Renal cortex interstitium (tissue), 11 donors: ENCODE measurements at regions not wholly inside any gene's neighbourhood (a gene's known extent, or its start where the extent isn't known, plus 50 kb on each side); places are given as distances from the start of the nearest gene placed in this dataset.

ENCODE experiments used
- DNase-seq, 11 donors: peaks; one replicate each; pipeline ENCODE4 v3.0.0-alpha.2; 2013; ENCODE audit warnings: low read depth in 9 of 11, low spot score in 4 of 11; ENCODE audit errors: extremely low read depth in 1 of 11

DNA sequence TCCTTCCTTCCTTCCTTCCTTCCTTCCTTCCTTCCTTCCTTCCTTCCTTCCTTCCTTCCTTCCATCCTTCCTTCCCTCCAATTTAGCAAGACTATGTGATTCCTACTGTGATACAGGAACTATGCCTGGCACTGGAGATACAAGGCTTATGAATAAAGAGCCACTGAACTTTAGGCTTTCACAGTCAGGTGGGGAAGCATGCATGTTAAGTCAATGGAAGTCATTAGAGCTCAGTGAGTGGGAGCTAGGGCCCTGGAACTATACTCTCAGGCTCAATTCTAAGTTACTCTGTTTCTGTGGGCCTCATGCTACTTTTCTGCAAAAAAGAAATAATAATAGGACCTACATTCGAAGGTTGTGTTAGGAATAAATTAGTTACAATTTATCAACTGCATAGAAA, 527.6 kb upstream of the ZEB2 start:
- no peak for DNase-seq

- no peak for DNase-seq
Measured at GRCh38 chr2:145044491-145044890, 524.6 kb upstream of the ZEB2 start.

DNA sequence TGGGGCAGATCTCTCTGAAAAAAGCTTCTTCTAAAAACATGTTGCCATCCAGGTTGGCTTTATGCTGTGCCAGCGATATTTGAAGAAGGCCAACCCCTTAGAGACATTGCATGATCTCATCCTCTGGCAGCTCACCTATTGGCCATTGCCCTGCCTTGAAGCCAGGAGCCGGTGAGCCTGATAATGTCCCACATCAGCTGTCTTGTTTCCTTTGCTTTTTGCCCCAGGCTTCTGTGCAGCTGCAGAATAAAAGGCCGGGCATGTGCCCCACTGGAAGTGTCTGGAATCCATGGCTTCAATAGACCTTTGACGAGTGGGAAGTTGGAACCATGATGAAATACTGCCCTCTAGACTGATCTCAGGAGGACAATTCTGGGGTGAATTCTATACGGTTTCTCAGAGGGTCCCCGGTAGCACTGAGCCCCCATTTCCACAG, 523.5 kb upstream of the ZEB2 start:
- DNase-seq = no peak

DNA sequence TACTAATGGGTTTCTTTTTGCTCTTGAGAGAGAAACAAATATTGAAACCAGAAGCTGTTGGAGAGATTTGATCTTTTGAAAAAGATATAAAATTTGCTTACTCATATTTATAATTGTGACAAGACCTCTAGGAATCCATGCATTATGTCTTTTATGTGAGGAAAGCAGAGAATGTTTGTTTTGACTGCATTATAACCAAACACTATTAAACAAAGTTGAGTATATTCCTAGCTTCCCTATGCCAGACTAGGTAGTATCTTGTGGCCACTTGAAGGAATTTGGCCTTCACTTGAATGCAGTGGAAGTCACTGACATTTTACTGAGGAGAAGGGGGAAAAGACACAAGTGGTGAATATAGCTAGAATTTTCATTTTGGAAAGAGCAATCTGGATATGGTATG, 521.8 kb upstream of the ZEB2 start:
- no peak for DNase-seq

DNA sequence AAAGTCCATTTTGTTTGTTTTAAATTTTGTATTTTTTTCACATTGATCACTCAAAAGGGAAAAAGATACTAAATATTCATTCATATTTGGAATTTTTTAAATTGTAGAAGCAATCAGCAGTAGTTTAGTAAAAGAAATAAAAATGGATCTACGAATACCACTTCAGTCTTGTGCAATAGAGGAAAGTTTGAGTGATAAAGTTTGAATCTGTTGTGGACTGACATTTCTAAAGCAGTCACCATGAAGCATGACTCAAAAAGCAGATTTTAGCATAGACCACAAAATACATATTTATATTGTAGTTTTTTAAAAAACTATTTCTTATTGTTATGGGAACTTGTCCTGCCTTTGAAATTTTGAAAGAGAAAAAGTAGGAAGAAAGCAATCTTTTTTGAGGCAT, 520.5 kb upstream of the ZEB2 start:
- no peak for DNase-seq

DNA sequence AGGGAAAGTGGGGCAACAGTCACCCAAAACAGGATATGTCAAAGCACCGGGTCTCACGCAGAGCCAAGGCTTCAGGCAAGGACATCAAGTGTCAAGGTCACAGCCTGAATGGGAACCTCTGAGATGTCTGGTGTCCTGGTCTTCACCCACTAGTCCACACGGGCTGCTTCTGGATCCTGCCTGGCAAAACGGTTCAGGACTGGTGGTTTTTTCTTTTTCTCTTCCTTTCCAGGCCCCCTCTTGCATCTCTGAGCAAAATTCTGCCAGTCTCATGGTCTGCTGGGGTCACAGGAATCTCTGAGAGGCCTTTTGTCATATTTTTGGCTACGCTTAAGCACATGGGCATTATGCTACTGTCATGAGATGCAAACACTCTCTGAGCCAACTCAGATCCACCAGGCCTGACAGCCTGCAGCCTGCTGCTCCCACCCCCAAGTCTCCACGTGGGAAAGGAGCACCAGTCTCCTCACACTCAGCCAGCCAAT, 518.2 kb upstream of the ZEB2 start:
- no peak for DNase-seq

- no peak for DNase-seq
Measured at GRCh38 chr2:145036421-145037011, 516.6 kb upstream of the ZEB2 start.

GRCh38 chr2:145034511-145034910, 514.6 kb upstream of the ZEB2 start:
- no peak for DNase-seq

DNA sequence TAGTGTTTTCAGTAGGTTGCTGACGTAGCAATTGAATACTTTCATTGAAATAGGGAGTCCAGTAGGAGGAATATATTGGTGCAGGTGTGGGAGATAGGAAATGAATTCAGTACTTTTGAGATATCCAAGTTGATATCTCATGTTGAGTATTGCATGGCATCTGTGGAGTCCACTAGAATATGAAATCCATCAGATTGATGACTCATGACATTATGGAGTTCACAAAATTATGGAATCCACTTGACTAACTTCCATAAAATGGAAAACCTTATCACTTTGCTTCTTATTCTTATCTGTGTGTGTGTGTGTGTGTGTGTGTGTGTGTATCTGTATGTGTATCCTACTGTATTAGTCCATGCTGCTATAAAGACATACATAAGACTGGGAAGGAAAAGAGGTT, 513.5 kb upstream of the ZEB2 start:
- no peak for DNase-seq

DNA sequence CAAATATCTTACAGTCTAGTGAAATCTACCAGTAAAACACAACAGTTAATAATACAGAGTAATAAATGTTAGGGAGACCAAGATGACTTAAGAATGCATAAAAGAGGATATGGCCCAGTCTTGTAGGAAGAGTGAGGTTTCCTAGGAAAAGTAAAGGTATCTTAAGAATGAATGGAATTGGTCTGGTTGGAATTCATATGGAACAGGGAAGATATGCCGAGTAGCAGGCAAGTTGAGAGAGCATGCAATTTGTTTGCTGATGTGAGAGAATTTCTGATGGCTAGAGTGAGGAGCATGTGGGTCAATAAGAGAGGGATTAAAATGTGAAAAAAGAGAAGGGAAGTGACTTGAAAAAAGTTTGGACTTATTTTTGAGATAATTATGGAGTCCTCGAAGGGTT, 512.9 kb upstream of the ZEB2 start:
- no peak for DNase-seq

DNA sequence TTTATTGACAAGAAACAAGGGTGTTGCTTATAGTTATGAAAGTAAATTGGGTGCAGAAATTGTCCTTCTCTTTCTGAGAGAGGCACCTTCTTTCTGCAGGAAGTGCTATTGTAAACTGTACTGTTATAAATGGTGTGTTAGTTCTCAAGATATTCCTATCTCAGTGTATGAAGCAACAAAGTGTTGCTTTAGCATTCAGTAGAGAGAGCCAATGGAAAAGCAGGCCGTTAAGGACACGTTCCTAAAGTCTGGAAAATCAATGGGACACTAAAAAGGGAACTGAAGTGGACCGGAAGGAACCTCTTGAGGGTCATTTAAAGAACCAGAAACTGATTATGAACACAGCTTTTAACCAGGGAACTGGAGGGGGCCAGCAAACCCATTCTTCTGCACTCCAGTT, 510.0 kb upstream of the ZEB2 start:
- no peak for DNase-seq

DNA sequence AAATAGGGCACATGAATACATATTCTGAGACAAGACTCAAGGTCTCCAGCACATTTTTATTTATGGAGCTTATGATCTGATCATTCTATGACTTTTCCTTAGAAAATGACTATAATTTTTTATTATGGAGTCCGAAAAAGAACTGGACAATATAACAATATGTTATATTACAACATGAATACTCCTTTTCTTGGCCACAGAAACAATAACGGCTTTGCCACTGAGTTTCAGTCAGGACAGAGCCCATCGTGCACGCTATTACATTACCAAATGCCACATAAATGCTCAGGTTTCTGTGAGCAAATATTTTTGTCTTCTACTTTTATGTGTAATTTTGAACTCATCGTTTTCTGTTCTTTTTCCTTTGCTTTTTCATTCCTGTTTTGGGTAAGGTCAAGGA, 509.2 kb upstream of the ZEB2 start:
- DNase-seq = no peak

DNA sequence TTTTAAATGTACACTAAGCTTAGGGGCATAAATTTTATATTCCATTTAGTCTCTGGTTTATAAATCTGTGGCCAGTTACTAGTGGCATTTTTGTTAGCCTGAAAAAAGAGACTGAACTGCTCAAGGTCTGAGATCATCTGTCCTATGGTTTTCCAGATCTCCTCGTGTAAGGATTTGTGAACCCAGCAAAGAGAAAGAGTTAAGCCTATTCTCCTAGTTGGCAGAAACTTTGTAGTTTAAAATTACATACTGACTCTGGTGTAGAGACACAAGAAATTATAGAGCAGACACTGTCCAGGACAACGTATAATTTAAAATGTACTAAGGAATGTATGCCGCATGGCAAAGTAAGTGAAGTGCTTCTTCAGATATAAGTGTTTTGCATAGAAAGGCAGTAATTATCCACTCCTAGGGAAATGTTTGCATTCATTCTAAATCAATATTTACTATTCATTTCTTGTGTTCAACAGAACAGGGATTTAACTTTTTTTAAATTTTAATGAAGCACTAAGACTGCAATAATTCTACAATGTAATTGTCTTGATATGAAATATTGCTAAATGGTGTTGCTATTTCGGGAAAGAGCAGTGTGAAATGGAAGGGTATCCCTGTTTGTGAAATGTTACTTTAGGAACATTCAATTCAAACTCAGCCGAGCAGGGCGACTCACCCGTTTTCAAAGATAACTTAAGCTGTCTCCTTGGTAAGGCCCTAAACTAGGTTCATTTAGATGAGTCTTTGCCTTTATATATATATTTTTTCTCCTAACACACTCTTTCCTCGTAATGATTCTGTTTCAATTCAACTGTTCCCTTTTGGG, 508.4 kb upstream of the ZEB2 start:
- DNase-seq = no peak

- no peak for DNase-seq
Measured at GRCh38 chr2:145026456-145027455, 506.8 kb upstream of the ZEB2 start.

DNA sequence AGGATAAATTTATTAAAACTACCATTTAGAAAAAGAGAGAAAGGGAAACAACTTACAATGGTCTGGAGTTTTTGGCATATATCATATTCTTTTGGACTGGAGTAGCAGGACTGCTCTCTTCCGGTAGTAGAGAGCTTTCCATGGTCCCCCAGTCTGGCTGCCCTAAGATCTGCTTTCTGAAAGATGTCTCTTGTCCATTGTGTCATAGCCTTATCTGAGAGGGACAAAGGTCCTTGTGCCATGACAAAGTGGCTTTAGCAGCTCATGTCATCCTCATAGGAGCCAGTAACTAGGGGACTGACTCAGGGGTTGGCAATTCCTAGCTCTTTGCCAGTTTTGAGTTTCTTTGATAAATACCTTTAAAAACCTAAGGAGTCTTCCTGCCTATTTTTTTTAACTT, 505.5 kb upstream of the ZEB2 start:
- DNase-seq = no peak

- no peak for DNase-seq
Measured at GRCh38 chr2:145023334-145023934, 503.5 kb upstream of the ZEB2 start.

DNA sequence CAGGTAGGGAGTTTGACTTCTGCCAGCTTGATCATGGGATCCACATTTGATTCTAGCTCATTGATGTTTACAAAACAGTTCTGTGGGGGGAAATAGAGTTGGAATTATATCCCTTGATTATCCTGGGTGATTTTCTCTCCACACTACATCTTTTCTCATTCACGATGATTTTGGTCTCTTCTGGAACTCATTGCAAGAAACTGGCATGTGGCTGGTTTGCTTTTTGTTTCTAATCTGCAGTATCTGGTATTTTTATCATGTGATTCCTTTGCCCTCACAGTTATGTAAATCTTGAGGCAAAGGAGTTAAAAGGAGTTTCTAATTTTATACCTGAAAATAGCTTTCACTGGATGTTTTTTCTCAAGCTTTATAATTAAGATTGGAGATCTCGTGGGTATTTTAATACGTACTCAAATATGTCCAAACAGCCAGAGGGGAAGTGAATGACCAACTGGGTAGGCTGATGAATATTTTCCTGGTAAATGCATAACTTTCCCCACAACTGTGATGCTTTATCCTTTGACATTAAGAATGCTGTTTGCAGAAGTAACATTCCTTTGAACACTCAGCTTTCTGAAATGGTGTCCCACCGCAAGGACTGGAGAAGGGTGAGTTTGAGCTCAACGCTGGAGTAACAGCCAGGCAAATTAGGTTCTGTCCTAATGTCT, 502.9 kb upstream of the ZEB2 start:
- no peak for DNase-seq

DNA sequence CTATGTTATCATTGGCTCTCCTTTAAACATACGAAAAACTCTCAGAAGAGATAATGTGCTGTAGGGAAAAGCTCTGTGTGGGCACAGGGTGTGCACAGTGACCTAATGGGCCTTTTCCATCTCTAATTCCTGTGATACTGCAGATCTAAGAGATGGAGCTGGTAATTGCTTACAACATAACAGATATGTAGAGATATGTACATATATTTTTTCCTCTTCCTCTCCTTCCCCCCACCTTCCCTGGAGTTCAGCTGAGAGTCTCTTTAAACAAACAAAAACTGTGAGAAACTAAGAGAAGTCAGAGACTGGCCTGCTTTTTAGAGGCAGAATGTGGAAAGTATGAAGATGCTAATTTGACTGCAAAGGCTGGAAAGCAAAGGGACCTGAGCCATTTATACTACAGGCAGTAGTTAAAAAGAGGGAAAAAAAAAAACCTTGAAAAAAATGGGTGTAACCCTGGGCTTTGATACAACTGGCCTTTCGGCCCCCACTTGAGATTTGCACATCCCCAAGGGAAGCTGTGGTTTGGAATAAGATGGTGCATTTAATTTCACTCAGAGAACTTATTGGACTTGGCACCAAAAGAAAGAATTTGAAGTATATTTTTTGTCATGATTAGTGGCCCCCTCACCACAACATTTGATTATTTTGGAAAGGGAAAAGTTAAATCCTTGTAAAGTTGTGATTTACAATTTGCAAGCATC, 502.2 kb upstream of the ZEB2 start:
- no peak for DNase-seq
